ENCODE measurements at regions not wholly inside any gene's neighbourhood (a gene's known extent, or its start where the extent isn't known, plus 50 kb on each side); places are given as distances from the start of the nearest gene placed in this dataset.
A peak's percentile ranks its signal among the peaks of the same experiment; 100 is the strongest.

- no peak overlapping the region for H3K27ac Mint-ChIP-seq
- no peak overlapping the region for H3K4me3 Mint-ChIP-seq
- ChIA-PET POLR2A (interaction anchor here (0.7 kb wide), 1 partner anchor 10 kb away, joined by 3 read pairs; no protein-coding TSS in a partner anchor), CTCF (interaction anchor here (0.5 to 1.3 kb wide), 6 partner anchors 9 to 256 kb away, joined by 3 read pairs; no protein-coding TSS in a partner anchor)
- no peaks in the 10 kb centered on the region for H3K9me3 Mint-ChIP-seq (ENCODE audit: low read depth)
- intact Hi-C loops (cut with DNase I, micrococcal nuclease), result no loop called here
- DNase-seq, result no peak
- no peaks in the 10 kb centered on the region for H3K36me3 Mint-ChIP-seq (ENCODE audit: low read depth)
- H3K27me3 Mint-ChIP-seq, result no peaks in the 10 kb centered on the region
- ATAC-seq, result no peak
- peaks cover 17% of the 10 kb centered on the region for H3K4me1 Mint-ChIP-seq
These were observed 179.6 kb downstream of the CSNK2A3 start for GRCh38 chr11:11173316-11174025.

GRCh38 chr11:11171854-11172253 is 181.2 kb downstream of the CSNK2A3 start:
- Mint-ChIP-seq H3K4me3 (no peak overlapping the region), H3K27ac (no peak overlapping the region), H3K9me3 (ENCODE audit: low read depth) (no peaks in the 10 kb centered on the region), H3K4me1 (peaks cover 17% of the 10 kb centered on the region), H3K36me3 (ENCODE audit: low read depth) (no peaks in the 10 kb centered on the region), H3K27me3 (no peaks in the 10 kb centered on the region)
- intact Hi-C loops (cut with DNase I, micrococcal nuclease), result no loop called here
- CTCF ChIA-PET, result no interaction called here
- DNase-seq, result peak; percentile 44
- POLR2A ChIA-PET, result interaction anchor here (0.7 kb wide), 1 partner anchor 684 kb away, joined by 5 read pairs; no protein-coding TSS in a partner anchor
- ATAC-seq, result peak; percentile 78

- no peak for DNase-seq
- Mint-ChIP-seq H3K9me3 (ENCODE audit: low read depth) (no peaks in the 10 kb centered on the region), H3K4me3 (no peak overlapping the region), H3K4me1 (peaks cover 17% of the 10 kb centered on the region), H3K36me3 (ENCODE audit: low read depth) (no peaks in the 10 kb centered on the region), H3K27ac (no peak overlapping the region), H3K27me3 (no peaks in the 10 kb centered on the region)
- ChIA-PET POLR2A (no interaction called here), CTCF (no interaction called here)
- intact Hi-C loops (cut with DNase I, micrococcal nuclease), result no loop called here
- no peak for ATAC-seq
These were observed 181.8 kb downstream of the CSNK2A3 start for GRCh38 chr11:11171285-11171684.

GRCh38 chr11:11170352-11171084 is 182.5 kb downstream of the CSNK2A3 start:
- Mint-ChIP-seq H3K27ac (peak overlapping the region; percentile 0), H3K27me3 (no peaks in the 10 kb centered on the region), H3K4me3 (no peak overlapping the region), H3K36me3 (ENCODE audit: low read depth) (no peaks in the 10 kb centered on the region), H3K9me3 (ENCODE audit: low read depth) (no peaks in the 10 kb centered on the region), H3K4me1 (peaks cover 17% of the 10 kb centered on the region)
- no peak for DNase-seq
- CTCF ChIA-PET, result interaction anchor here (1.0 kb wide), 2 partner anchors 15 to 135 kb away, joined by 3 to 4 read pairs; no protein-coding TSS in a partner anchor
- POLR2A ChIA-PET, result interaction anchor here (0.6 kb wide), 1 partner anchor 208 kb away, joined by 5 read pairs; no protein-coding TSS in a partner anchor
- intact Hi-C loops (cut with DNase I, micrococcal nuclease), result no loop called here
- peak; percentile 46 for ATAC-seq

- Mint-ChIP-seq H3K36me3 (ENCODE audit: low read depth) (no peaks in the 10 kb centered on the region), H3K27ac (peak overlapping the region; percentile 0), H3K27me3 (no peaks in the 10 kb centered on the region), H3K4me3 (no peak overlapping the region), H3K9me3 (ENCODE audit: low read depth) (no peaks in the 10 kb centered on the region), H3K4me1 (peaks cover 17% of the 10 kb centered on the region)
- POLR2A ChIA-PET, result no interaction called here
- ATAC-seq (peak; percentile 57), DNase-seq (no peak)
- intact Hi-C loops (cut with DNase I, micrococcal nuclease), result no loop called here
- CTCF ChIA-PET, result interaction anchor here (1.0 kb wide), 2 partner anchors 15 to 134 kb away, joined by 3 to 4 read pairs; no protein-coding TSS in a partner anchor
These were observed 183.2 kb downstream of the CSNK2A3 start for GRCh38 chr11:11169715-11170351.

GRCh38 chr11:11167806-11168205 is 185.2 kb downstream of the CSNK2A3 start:
- Mint-ChIP-seq H3K27ac (no peak overlapping the region), H3K4me1 (peaks cover 17% of the 10 kb centered on the region), H3K36me3 (ENCODE audit: low read depth) (no peaks in the 10 kb centered on the region), H3K27me3 (no peaks in the 10 kb centered on the region), H3K4me3 (no peak overlapping the region), H3K9me3 (ENCODE audit: low read depth) (no peaks in the 10 kb centered on the region)
- ChIA-PET POLR2A (no interaction called here), CTCF (no interaction called here)
- DNase-seq, result no peak
- no peak for ATAC-seq
- intact Hi-C loops (cut with DNase I, micrococcal nuclease), result no loop called here

- no peak for DNase-seq
- Mint-ChIP-seq H3K4me1 (no peaks in the 10 kb centered on the region), H3K4me3 (no peak overlapping the region), H3K9me3 (ENCODE audit: low read depth) (no peaks in the 10 kb centered on the region), H3K27ac (no peak overlapping the region), H3K36me3 (ENCODE audit: low read depth) (no peaks in the 10 kb centered on the region), H3K27me3 (no peaks in the 10 kb centered on the region)
- ATAC-seq, result no peak
- intact Hi-C loops (cut with DNase I, micrococcal nuclease), result no loop called here
- POLR2A ChIA-PET, result interaction anchor here (0.5 to 0.6 kb wide), 2 partner anchors 9 to 14 kb away, joined by 3 to 5 read pairs; no protein-coding TSS in a partner anchor
- CTCF ChIA-PET, result interaction anchor here (0.5 kb wide), 1 partner anchor 588 kb away, joined by 3 read pairs; no protein-coding TSS in a partner anchor
These were observed 188.7 kb downstream of the CSNK2A3 start for GRCh38 chr11:11164334-11164690.

- Mint-ChIP-seq H3K4me3 (no peak overlapping the region), H3K9me3 (ENCODE audit: low read depth) (no peaks in the 10 kb centered on the region), H3K27ac (no peak overlapping the region), H3K4me1 (no peaks in the 10 kb centered on the region), H3K27me3 (no peaks in the 10 kb centered on the region), H3K36me3 (ENCODE audit: low read depth) (no peaks in the 10 kb centered on the region)
- intact Hi-C loops (cut with DNase I, micrococcal nuclease), result no loop called here
- ATAC-seq (no peak), DNase-seq (no peak)
- CTCF ChIA-PET, result no interaction called here
- POLR2A ChIA-PET, result interaction anchor here (0.6 kb wide), 1 partner anchor 9 kb away, joined by 3 read pairs; no protein-coding TSS in a partner anchor
These were observed 189.2 kb downstream of the CSNK2A3 start for GRCh38 chr11:11163669-11164333.

- H3K36me3 Mint-ChIP-seq (ENCODE audit: low read depth), result no peaks in the 10 kb centered on the region
- intact Hi-C loops (cut with DNase I, micrococcal nuclease), result no loop called here
- no peak overlapping the region for H3K4me3 Mint-ChIP-seq
- no peak for DNase-seq
- ATAC-seq, result no peak
- CTCF ChIA-PET, result interaction anchor here (1.3 kb wide), 1 partner anchor 130 kb away, joined by 3 read pairs; no protein-coding TSS in a partner anchor
- no peaks in the 10 kb centered on the region for H3K27me3 Mint-ChIP-seq
- H3K9me3 Mint-ChIP-seq (ENCODE audit: low read depth), result no peaks in the 10 kb centered on the region
- no peaks in the 10 kb centered on the region for H3K4me1 Mint-ChIP-seq
- POLR2A ChIA-PET, result interaction anchor here (0.6 kb wide), 1 partner anchor 10 kb away, joined by 3 read pairs; no protein-coding TSS in a partner anchor
- no peak overlapping the region for H3K27ac Mint-ChIP-seq
These were observed 189.8 kb downstream of the CSNK2A3 start for GRCh38 chr11:11163236-11163635.

GRCh38 chr11:11157185-11157584 is 195.9 kb downstream of the CSNK2A3 start:
- Mint-ChIP-seq H3K27ac (peak overlapping the region; percentile 76), H3K36me3 (ENCODE audit: low read depth) (peaks cover 3% of the 10 kb centered on the region), H3K9me3 (ENCODE audit: low read depth) (no peaks in the 10 kb centered on the region), H3K4me3 (no peak overlapping the region), H3K27me3 (no peaks in the 10 kb centered on the region), H3K4me1 (peaks cover 26% of the 10 kb centered on the region)
- ATAC-seq, result peak; percentile 42
- CTCF ChIA-PET, result interaction anchor here (0.6 to 3.9 kb wide), 14 partner anchors 8 to 364 kb away, joined by 3 to 18 read pairs (median 5); no protein-coding TSS in a partner anchor
- intact Hi-C loops (cut with DNase I, micrococcal nuclease), result loop anchor here in 1 of 2 experiments (1.0 to 10.0 kb wide), 5 partner anchors 110 to 352 kb away; partner anchors contain the start of gene EIF4G2
- DNase-seq, result peak; percentile 69
- POLR2A ChIA-PET, result interaction anchor here (0.7 kb wide), 1 partner anchor 357 kb away, joined by 3 read pairs; no protein-coding TSS in a partner anchor
